Neural cell (in vitro differentiated cells): ENCODE measurements at regions not wholly inside any gene's neighbourhood (a gene's known extent, or its start where the extent isn't known, plus 50 kb on each side); places are given as distances from the start of the nearest gene placed in this dataset.

Source experiments
- H2AFZ ChIP-seq: fragments of 200-600, 300-800 bp; sonication (generic), shearing (Covaris generic); 2 replicates; pipeline ENCODE4 v1.6.0; 2014; ENCODE audit warnings: low read depth, mild to moderate bottlenecking, antibody characterized with exemption, low read length, moderate library complexity
- H3F3A ChIP-seq: fragments of 200-600 bp; shearing (Covaris generic); 2 replicates; pipeline ENCODE4 v1.6.1; 2016; ENCODE audit warnings: mild to moderate bottlenecking, moderate library complexity, mixed read lengths, antibody characterized with exemption, low read length; ENCODE audit not compliant: insufficient read depth, poor library complexity, severe bottlenecking
- H3K27ac ChIP-seq: fragments of 200-600, 300-800 bp; sonication (generic), shearing (Covaris generic); 2 replicates; pipeline ENCODE4 v1.5.1; 2014; ENCODE audit warnings: mild to moderate bottlenecking, low read length, moderate library complexity
- H3K27me3 ChIP-seq: fragments of 300-800, 200-600 bp; sonication (generic), shearing (Covaris generic); 2 replicates; pipeline ENCODE4 v1.6.0; 2014; ENCODE audit warnings: mild to moderate bottlenecking, low read depth, low read length, moderate library complexity; ENCODE audit not compliant: insufficient read depth
- H3K36me3 ChIP-seq: fragments of 300-800, 200-600 bp; sonication (generic), shearing (Covaris generic); 2 replicates; pipeline ENCODE4 v1.5.1; 2014; ENCODE audit warnings: mild to moderate bottlenecking, antibody characterized with exemption, low read length, moderate library complexity; ENCODE audit not compliant: insufficient read depth
- H3K4me2 ChIP-seq: fragments of 300-800, 200-600 bp; sonication (generic), shearing (Covaris generic); 2 replicates; pipeline ENCODE4 v1.6.0; 2014; ENCODE audit warnings: mild to moderate bottlenecking, low read length
- H3K4me3 ChIP-seq: fragments of 300-800, 200-600 bp; sonication (generic), shearing (Covaris generic); 2 replicates; pipeline ENCODE4 v1.5.1; 2014; ENCODE audit warnings: mild to moderate bottlenecking, low read length, moderate library complexity
- H3K79me2 ChIP-seq: fragments of 200-600 bp; shearing (Covaris generic); replicated peaks from 2 replicates; pipeline ENCODE4 v1.6.0; 2014; ENCODE audit warnings: mild to moderate bottlenecking, low read length, moderate library complexity; ENCODE audit not compliant: insufficient read depth
- H3K9ac ChIP-seq: fragments of 300-800, 200-600 bp; sonication (generic), shearing (Covaris generic); 2 replicates; pipeline ENCODE4 v1.6.1; 2016; ENCODE audit warnings: mild to moderate bottlenecking, low read length, mixed read lengths
- H3K9me2 ChIP-seq: fragments of 200-600 bp; shearing (Covaris generic); 2 replicates; pipeline ENCODE4 v1.6.1; 2016; ENCODE audit warnings: mild to moderate bottlenecking, low read length, mixed read lengths; ENCODE audit not compliant: insufficient read depth
- H3K9me3 ChIP-seq: fragments of 200-600, 300-800 bp; sonication (generic), shearing (Covaris generic); 2 replicates; pipeline ENCODE4 v1.6.1; 2016; ENCODE audit warnings: mild to moderate bottlenecking, mixed run types, low read length, moderate library complexity, mixed read lengths
- H4K20me1 ChIP-seq: fragments of 200-600 bp; shearing (Covaris generic); 2 replicates; pipeline ENCODE4 v1.6.1; 2016; ENCODE audit warnings: mild to moderate bottlenecking, mixed run types; ENCODE audit not compliant: insufficient read depth
- CTCF ChIP-seq: fragments of 450-650 bp; IDR thresholded peaks from 2 replicates; pipeline ENCODE4 v1.5.1; 2014; ENCODE audit warnings: antibody characterized with exemption, mild to moderate bottlenecking, moderate library complexity; ENCODE audit not compliant: poor library complexity, severe bottlenecking
- EP300 ChIP-seq: fragments of 450-650 bp; conservative IDR thresholded peaks from 2 replicates; pipeline ENCODE4 v1.6.1; 2014; ENCODE audit warnings: antibody characterized with exemption, mild to moderate bottlenecking, moderate library complexity; ENCODE audit not compliant: poor library complexity, severe bottlenecking
- EZH2 ChIP-seq: fragments of 200-600, 300-800 bp; shearing (Covaris generic), sonication (generic); IDR thresholded peaks from 2 replicates; pipeline ENCODE4 v1.6.1; 2014; ENCODE audit warnings: antibody characterized with exemption, low read length, borderline replicate concordance, mild to moderate bottlenecking; ENCODE audit not compliant: insufficient read depth, poor library complexity, severe bottlenecking
- MXI1 ChIP-seq: fragments of 450-650 bp; conservative IDR thresholded peaks from 2 replicates; pipeline ENCODE4 v1.6.1; 2014; ENCODE audit warnings: antibody characterized with exemption, mild to moderate bottlenecking; ENCODE audit not compliant: poor library complexity, severe bottlenecking
- POLR2AphosphoS5 ChIP-seq: IDR thresholded peaks from 2 replicates; pipeline ENCODE4 v1.6.1; 2012
- RAD21 ChIP-seq: fragments of 450-650 bp; conservative IDR thresholded peaks from 2 replicates; pipeline ENCODE4 v1.6.1; 2014; ENCODE audit warnings: antibody characterized with exemption, mild to moderate bottlenecking, moderate library complexity
- REST ChIP-seq: IDR thresholded peaks from 2 replicates; pipeline ENCODE4 v1.6.1; 2012; ENCODE audit warnings: borderline replicate concordance
- SMC3 ChIP-seq: fragments of 450-650 bp; conservative IDR thresholded peaks from 2 replicates; pipeline ENCODE4 v1.6.1; 2014; ENCODE audit warnings: antibody characterized with exemption, mild to moderate bottlenecking, moderate library complexity; ENCODE audit not compliant: poor library complexity
- TAF1 ChIP-seq: IDR thresholded peaks from 2 replicates; pipeline ENCODE4 v1.6.1; 2012; ENCODE audit warnings: low read depth

GRCh38 chr13:60944016-60944415 is 471.6 kb downstream of the PCDH20 start:
- Histone ChIP-seq H3K36me3 (no peaks in the 10 kb centered on the region), H3K9ac (no peak overlapping the region), H3K4me2 (no peak overlapping the region), H3K4me3 (no peak overlapping the region), H3K27me3 (no peaks in the 10 kb centered on the region), H3K79me2 (no peaks in the 10 kb centered on the region), H3F3A (no peaks in the 10 kb centered on the region), H3K9me3 (no peaks in the 10 kb centered on the region), H2AFZ (no peak overlapping the region), H4K20me1 (no peaks in the 10 kb centered on the region), H3K27ac (no peak overlapping the region), H3K9me2 (no peaks in the 10 kb centered on the region)
- TF ChIP-seq MXI1 (no peak), REST (no peak), TAF1 (no peak), RAD21 (no peak), POLR2AphosphoS5 (no peak), EZH2 (no peak), CTCF (no peak), SMC3 (no peak), EP300 (no peak)

- Histone ChIP-seq H2AFZ (no peak overlapping the region), H3F3A (no peaks in the 10 kb centered on the region), H3K9me2 (no peaks in the 10 kb centered on the region), H3K27me3 (no peaks in the 10 kb centered on the region), H3K4me3 (no peak overlapping the region), H3K9me3 (no peaks in the 10 kb centered on the region), H3K36me3 (no peaks in the 10 kb centered on the region), H4K20me1 (no peaks in the 10 kb centered on the region), H3K79me2 (no peaks in the 10 kb centered on the region), H3K4me2 (no peak overlapping the region), H3K27ac (no peak overlapping the region), H3K9ac (no peak overlapping the region)
- no peak for TF ChIP-seq SMC3
- no peak for TF ChIP-seq CTCF
- TF ChIP-seq EZH2, result no peak
- TF ChIP-seq EP300, result no peak
- TF ChIP-seq TAF1, result no peak
- no peak for TF ChIP-seq MXI1
- no peak for TF ChIP-seq RAD21
- TF ChIP-seq POLR2AphosphoS5, result no peak
- TF ChIP-seq REST, result no peak
These were observed 479.4 kb downstream of the PCDH20 start for GRCh38 chr13:60936281-60936680.
